Stimulated activated naive CD8-positive, alpha-beta T cell treated with anti-CD3 and anti-CD28 coated beads, Interleukin-15, amount 100 ng/mL, for 72 hours (primary cell): ENCODE measurements at regions not wholly inside any gene's neighbourhood (a gene's known extent, or its start where the extent isn't known, plus 50 kb on each side); places are given as distances from the start of the nearest gene placed in this dataset.
"Not testable (repeated sequence)": the region's sequence is repeated elsewhere in the genome, so short reads cannot be mapped to it uniquely, and the experiment has no call there.

Source experiments
- ATAC-seq: fragments of 150-1000 bp; cut with Tn5 transposase; 2 replicates; pipeline ENCODE4 v1.10.0; 2021; ENCODE audit warnings: mild to moderate bottlenecking, moderate library complexity
- DNase-seq, 2 donors: peaks; one replicate each; pipeline ENCODE4 v3.0.0; 2021 to 2022
- H3K27ac Mint-ChIP-seq, 2 donors: one replicate each; pipeline ENCODE4 v1.8.0; 2022; ENCODE audit warnings: mild to moderate bottlenecking in 2 of 2, mixed read lengths in 2 of 2, moderate library complexity in 2 of 2
- H3K27me3 Mint-ChIP-seq: one replicate; pipeline ENCODE4 v1.8.0; 2022; ENCODE audit warnings: mixed read lengths
- H3K4me1 Mint-ChIP-seq: one replicate; pipeline ENCODE4 v1.8.0; 2022; ENCODE audit warnings: mild to moderate bottlenecking, mixed read lengths
- H3K4me3 Mint-ChIP-seq, 2 donors: one replicate each; pipeline ENCODE4 v1.8.0; 2022; ENCODE audit warnings: mild to moderate bottlenecking in 2 of 2, mixed read lengths in 2 of 2, moderate library complexity in 1 of 2
- H3K9me3 Mint-ChIP-seq, 2 donors: one replicate each; pipeline ENCODE4 v1.8.0; 2022; ENCODE audit warnings: mixed read lengths in 2 of 2

GRCh38 chr10:28733245-28733644, 55.9 kb downstream of the BAMBI start:
- no peak for ATAC-seq
- Mint-ChIP-seq H3K9me3 (peaks cover 0 to 12% of the 10 kb centered on the region in 2 donors), H3K27me3 (peaks cover 22% of the 10 kb centered on the region), H3K27ac (no peak overlapping the region), H3K4me1 (no peaks in the 10 kb centered on the region), H3K4me3 (no peak overlapping the region)
- no peak for DNase-seq

- Mint-ChIP-seq H3K4me1 (no peaks in the 10 kb centered on the region), H3K4me3 (no peak overlapping the region), H3K9me3 (peaks cover 0 to 12% of the 10 kb centered on the region in 2 donors), H3K27ac (no peak overlapping the region), H3K27me3 (peaks cover 26% of the 10 kb centered on the region)
- DNase-seq (no peak), ATAC-seq (no peak)
These were observed 56.3 kb downstream of the BAMBI start for GRCh38 chr10:28733647-28734046.

GRCh38 chr10:28734938-28735759, 57.8 kb downstream of the BAMBI start:
- H3K9me3 Mint-ChIP-seq, result peaks cover 0 to 12% of the 10 kb centered on the region in 2 donors
- no peaks in the 10 kb centered on the region for H3K4me1 Mint-ChIP-seq
- ATAC-seq, result peak; percentile 35
- no peak for DNase-seq
- H3K27me3 Mint-ChIP-seq, result peaks cover 32% of the 10 kb centered on the region
- H3K4me3 Mint-ChIP-seq, result no peak overlapping the region
- H3K27ac Mint-ChIP-seq, result no peak overlapping the region

GRCh38 chr10:28737096-28737495, 59.8 kb downstream of the BAMBI start:
- no peak overlapping the region for H3K4me3 Mint-ChIP-seq
- no peak overlapping the region for H3K27ac Mint-ChIP-seq
- H3K27me3 Mint-ChIP-seq, result peaks cover 18% of the 10 kb centered on the region
- no peak for DNase-seq
- peaks cover 0 to 7% of the 10 kb centered on the region in 2 donors for H3K9me3 Mint-ChIP-seq
- ATAC-seq, result no peak
- no peaks in the 10 kb centered on the region for H3K4me1 Mint-ChIP-seq

- Mint-ChIP-seq H3K9me3 (no peaks in the 10 kb centered on the region), H3K27me3 (peaks cover 11% of the 10 kb centered on the region), H3K4me3 (no peak overlapping the region), H3K4me1 (no peaks in the 10 kb centered on the region), H3K27ac (no peak overlapping the region)
- ATAC-seq (no peak), DNase-seq (no peak)
These were observed 60.9 kb downstream of the BAMBI start for GRCh38 chr10:28738200-28738599.

- DNase-seq (no peak), ATAC-seq (no peak)
- H3K4me3 Mint-ChIP-seq, result no peak overlapping the region
- H3K27me3 Mint-ChIP-seq, result peaks cover 7% of the 10 kb centered on the region
- H3K4me1 Mint-ChIP-seq, result no peaks in the 10 kb centered on the region
- H3K9me3 Mint-ChIP-seq, result peaks cover 9% of the 10 kb centered on the region in 2 donors
- no peak overlapping the region for H3K27ac Mint-ChIP-seq
These were observed 66.3 kb downstream of the BAMBI start for GRCh38 chr10:28743576-28743975.

GRCh38 chr10:28744069-28744768, 66.9 kb downstream of the BAMBI start:
- no peaks in the 10 kb centered on the region for H3K4me1 Mint-ChIP-seq

GRCh38 chr10:28754930-28755718, 77.8 kb downstream of the BAMBI start:
- Mint-ChIP-seq H3K9me3 (peaks cover 8 to 9% of the 10 kb centered on the region in 2 donors), H3K27me3 (peaks cover 29% of the 10 kb centered on the region), H3K27ac (no peak overlapping the region), H3K4me1 (no peaks in the 10 kb centered on the region), H3K4me3 (no peak overlapping the region)
- DNase-seq (no peak), ATAC-seq (no peak)

More at GRCh38 chr10:28744069-28744768, 66.9 kb downstream of the BAMBI start:
- Mint-ChIP-seq H3K9me3 (peaks cover 9 to 13% of the 10 kb centered on the region in 2 donors), H3K27me3 (peaks cover under 1% of the 10 kb centered on the region), H3K27ac (no peak overlapping the region), H3K4me3 (no peak overlapping the region)
- ATAC-seq (no peak), DNase-seq (no peak)

GRCh38 chr10:28761084-28761846, 83.9 kb downstream of the BAMBI start:
- Mint-ChIP-seq H3K27me3 (peaks cover 25% of the 10 kb centered on the region), H3K27ac (no peak overlapping the region), H3K4me3 (no peak overlapping the region), H3K9me3 (no peaks in the 10 kb centered on the region), H3K4me1 (no peaks in the 10 kb centered on the region)
- ATAC-seq, result no peak
- no peak for DNase-seq

- Mint-ChIP-seq H3K27me3 (peaks cover 23% of the 10 kb centered on the region), H3K4me1 (no peaks in the 10 kb centered on the region), H3K27ac (no peak overlapping the region), H3K9me3 (no peaks in the 10 kb centered on the region), H3K4me3 (no peak overlapping the region)
- DNase-seq (no peak), ATAC-seq (no peak)
These were observed 86.3 kb downstream of the BAMBI start for GRCh38 chr10:28763471-28764170.

- H3K4me3 Mint-ChIP-seq, result no peak overlapping the region
- ATAC-seq, result no peak
These were observed 88.3 kb downstream of the BAMBI start for GRCh38 chr10:28765641-28766040.

GRCh38 chr10:28768227-28768626, 90.9 kb downstream of the BAMBI start:
- peaks cover 23% of the 10 kb centered on the region for H3K27me3 Mint-ChIP-seq
- H3K4me1 Mint-ChIP-seq, result no peaks in the 10 kb centered on the region
- DNase-seq (no peak), ATAC-seq (no peak)
- no peak overlapping the region for H3K27ac Mint-ChIP-seq
- no peak overlapping the region for H3K4me3 Mint-ChIP-seq
- H3K9me3 Mint-ChIP-seq, result no peaks in the 10 kb centered on the region

More at GRCh38 chr10:28765641-28766040, 88.3 kb downstream of the BAMBI start:
- Mint-ChIP-seq H3K27ac (no peak overlapping the region), H3K9me3 (no peaks in the 10 kb centered on the region), H3K27me3 (peaks cover 23% of the 10 kb centered on the region), H3K4me1 (no peaks in the 10 kb centered on the region)
- no peak for DNase-seq

- H3K27me3 Mint-ChIP-seq, result peaks cover 16% of the 10 kb centered on the region
These were observed 91.8 kb downstream of the BAMBI start for GRCh38 chr10:28769091-28769604.

GRCh38 chr10:28771580-28772090, 94.3 kb downstream of the BAMBI start:
- DNase-seq, H3K4me3 Mint-ChIP-seq, ATAC-seq, H3K4me1 Mint-ChIP-seq, H3K27me3 Mint-ChIP-seq, H3K27ac Mint-ChIP-seq: not testable (repeated sequence)
- peaks cover 4 to 13% of the 10 kb centered on the region in 2 donors for H3K9me3 Mint-ChIP-seq

More at GRCh38 chr10:28769091-28769604, 91.8 kb downstream of the BAMBI start:
- H3K9me3 Mint-ChIP-seq, result no peaks in the 10 kb centered on the region
- DNase-seq, result no peak
- no peak overlapping the region for H3K4me3 Mint-ChIP-seq
- no peaks in the 10 kb centered on the region for H3K4me1 Mint-ChIP-seq
- ATAC-seq, result no peak
- H3K27ac Mint-ChIP-seq, result no peak overlapping the region
